GM18499 (cell line): ENCODE measurements at regions not wholly inside any gene's neighbourhood (a gene's known extent, or its start where the extent isn't known, plus 50 kb on each side); places are given as distances from the start of the nearest gene placed in this dataset.

Experiments
- ATAC-seq: cut with Tn5 transposase; IDR thresholded peaks from one replicate; pipeline ENCODE4 v1.9.1; 2021; ENCODE audit warnings: moderate number of reproducible peaks; ENCODE audit not compliant: insufficient read depth, unreplicated experiment

GRCh38 chr7:91656541-91657482 is 223.7 kb downstream of the MTERF1 start:
- no peak for ATAC-seq

- no peak for ATAC-seq
Measured at GRCh38 chr7:91657483-91658071, 222.9 kb downstream of the MTERF1 start.

- no peak for ATAC-seq
Measured at GRCh38 chr7:91659096-91659495, 221.4 kb downstream of the MTERF1 start.

- ATAC-seq = no peak
Measured at GRCh38 chr7:91660734-91661356, 219.7 kb downstream of the MTERF1 start.

GRCh38 chr7:91661727-91662126 is 218.8 kb downstream of the MTERF1 start:
- no peak for ATAC-seq

GRCh38 chr7:91668217-91668616 is 212.3 kb downstream of the MTERF1 start:
- no peak for ATAC-seq

GRCh38 chr7:91671245-91671644 is 209.3 kb downstream of the MTERF1 start:
- ATAC-seq = no peak

- ATAC-seq = no peak
Measured at GRCh38 chr7:91674470-91674869, 206.0 kb downstream of the MTERF1 start.

- no peak for ATAC-seq
Measured at GRCh38 chr7:91681718-91682117, 198.8 kb downstream of the MTERF1 start.

- ATAC-seq = no peak
Measured at GRCh38 chr7:91683823-91684222, 196.7 kb downstream of the MTERF1 start.

- ATAC-seq = no peak
Measured at GRCh38 chr7:91685544-91685943, 195.0 kb downstream of the MTERF1 start.

GRCh38 chr7:91690541-91691070 is 189.9 kb downstream of the MTERF1 start:
- ATAC-seq = no peak

GRCh38 chr7:91691865-91692264 is 188.6 kb downstream of the MTERF1 start:
- ATAC-seq = no peak

- no peak for ATAC-seq
Measured at GRCh38 chr7:91692800-91693199, 187.7 kb downstream of the MTERF1 start.

GRCh38 chr7:91694351-91694841 is 186.1 kb downstream of the MTERF1 start:
- no peak for ATAC-seq

GRCh38 chr7:91710881-91711280 is 169.6 kb downstream of the MTERF1 start:
- ATAC-seq = no peak

GRCh38 chr7:91713669-91714068 is 166.8 kb downstream of the MTERF1 start:
- no peak for ATAC-seq

- ATAC-seq = no peak
Measured at GRCh38 chr7:91717681-91718470, 162.6 kb downstream of the MTERF1 start.

GRCh38 chr7:91719008-91719407 is 161.5 kb downstream of the MTERF1 start:
- ATAC-seq = no peak
